OCI-LY3 (cell line): ENCODE measurements at regions not wholly inside any gene's neighbourhood (a gene's known extent, or its start where the extent isn't known, plus 50 kb on each side); places are given as distances from the start of the nearest gene placed in this dataset.

Experiments
- H2AFZ ChIP-seq: fragments of 200-600, 300-600 bp; shearing (Covaris generic); 2 replicates; pipeline ENCODE4 v1.6.0; 2014; ENCODE audit warnings: antibody characterized with exemption, low read depth, low read length
- H3K27ac ChIP-seq: fragments of 200-600, 300-600 bp; sonication (generic); 2 replicates; pipeline ENCODE4 v1.5.1; 2014; ENCODE audit warnings: mild to moderate bottlenecking, low read length, moderate library complexity, mixed read lengths
- H3K27me3 ChIP-seq: fragments of 200-600, 300-600 bp; sonication (generic); 2 replicates; pipeline ENCODE4 v1.6.1; 2014; ENCODE audit warnings: low read depth, low read length, mixed read lengths
- H3K36me3 ChIP-seq: fragments of 200-600, 300-600 bp; sonication (generic); replicated peaks from 2 replicates; pipeline ENCODE3; 2014; ENCODE audit warnings: low read depth, low read length, mixed read lengths
- H3K4me1 ChIP-seq: fragments of 300-600, 200-600 bp; sonication (generic); 2 replicates; pipeline ENCODE4 v1.6.1; 2014; ENCODE audit warnings: low read length, mixed read lengths
- H3K4me2 ChIP-seq: fragments of 200-600, 300-600 bp; sonication (generic); 2 replicates; pipeline ENCODE4 v1.6.1; 2014; ENCODE audit warnings: low read length, mixed read lengths
- H3K4me3 ChIP-seq: fragments of 300-600, 200-600 bp; sonication (generic); 2 replicates; pipeline ENCODE4 v1.5.1; 2014; ENCODE audit warnings: antibody characterized with exemption, mild to moderate bottlenecking, low read length, moderate library complexity
- H3K79me2 ChIP-seq: fragments of 300-600, 200-600 bp; shearing (Covaris generic); 2 replicates; pipeline ENCODE4 v1.6.1; 2014; ENCODE audit warnings: mild to moderate bottlenecking, low read length, mixed read lengths
- H3K9ac ChIP-seq: fragments of 300-600, 200-600 bp; shearing (Covaris generic); 2 replicates; pipeline ENCODE4 v1.6.0; 2014; ENCODE audit warnings: mild to moderate bottlenecking, low read length, moderate library complexity
- H3K9me3 ChIP-seq: fragments of 200-600, 300-600 bp; shearing (Covaris generic); 2 replicates; pipeline ENCODE4 v1.6.1; 2014; ENCODE audit warnings: low read length, mixed read lengths; ENCODE audit not compliant: insufficient read depth
- H4K20me1 ChIP-seq: fragments of 200-600, 300-600 bp; sonication (generic); 2 replicates; pipeline ENCODE4 v1.6.1; 2016; ENCODE audit warnings: low read length, mixed read lengths; ENCODE audit not compliant: insufficient read depth
- EZH2phosphoT487 ChIP-seq: fragments of 200-600 bp; shearing (Covaris generic); IDR thresholded peaks from 2 replicates; pipeline ENCODE4 v1.6.1; 2018; ENCODE audit warnings: antibody characterized with exemption, mixed run types, low read depth
- TF ChIP-seq, protein P1 (sequence below): fragments of 200-600, 300-600 bp; sonication (generic); IDR thresholded peaks from 2 replicates; pipeline ENCODE4 v1.5.1; 2014; ENCODE audit warnings: antibody characterized with exemption, low read length, low read depth

DNA sequence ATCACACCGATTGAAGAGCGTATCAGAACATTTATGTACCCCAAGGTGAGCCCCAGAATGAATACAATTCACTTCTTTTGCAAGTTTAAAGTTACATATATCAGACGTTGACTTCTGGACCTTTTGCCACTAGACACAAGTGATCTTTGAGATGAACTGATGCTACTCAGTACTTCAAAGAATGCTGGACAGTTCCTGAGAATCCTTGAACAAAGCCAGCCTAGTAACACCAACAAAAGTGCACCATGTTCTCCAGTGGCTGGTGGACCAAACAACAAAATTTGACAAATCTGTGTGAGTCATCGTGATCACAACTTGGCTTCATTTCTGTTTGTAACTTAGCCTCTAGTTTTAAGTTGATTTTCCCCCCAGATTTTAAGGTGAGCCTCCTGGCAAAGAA is 355.7 kb downstream of the SOX2 start:
- H3K9ac ChIP-seq, result no peak overlapping the region

DNA sequence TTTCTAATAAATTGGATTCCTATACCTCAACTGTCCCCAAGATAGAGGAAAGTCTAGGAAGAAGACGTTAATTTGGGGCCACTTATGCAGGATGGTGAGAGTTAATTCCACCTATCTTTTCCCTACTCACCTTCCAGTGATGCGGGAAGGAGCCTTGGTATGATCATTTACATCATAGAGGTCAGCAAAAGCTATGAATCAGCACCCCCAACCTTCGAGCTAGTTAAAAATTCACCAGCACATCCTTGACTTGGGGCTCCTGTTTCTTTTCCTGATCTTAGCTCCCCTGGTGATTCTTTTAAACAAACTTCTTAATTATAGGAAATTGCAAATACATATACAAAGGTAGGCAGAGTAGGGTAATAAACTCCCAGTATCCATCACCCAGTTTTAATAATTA is 366.6 kb downstream of the SOX2 start:
- Histone ChIP-seq H3K79me2 (no peaks in the 10 kb centered on the region), H3K27ac (no peak overlapping the region), H3K9ac (no peak overlapping the region), H2AFZ (no peak overlapping the region), H3K36me3 (no peaks in the 10 kb centered on the region), H3K4me3 (no peak overlapping the region), H3K4me1 (no peaks in the 10 kb centered on the region), H3K9me3 (no peaks in the 10 kb centered on the region), H4K20me1 (no peaks in the 10 kb centered on the region), H3K27me3 (no peaks in the 10 kb centered on the region), H3K4me2 (no peak overlapping the region)
- TF ChIP-seq, protein P1, sequence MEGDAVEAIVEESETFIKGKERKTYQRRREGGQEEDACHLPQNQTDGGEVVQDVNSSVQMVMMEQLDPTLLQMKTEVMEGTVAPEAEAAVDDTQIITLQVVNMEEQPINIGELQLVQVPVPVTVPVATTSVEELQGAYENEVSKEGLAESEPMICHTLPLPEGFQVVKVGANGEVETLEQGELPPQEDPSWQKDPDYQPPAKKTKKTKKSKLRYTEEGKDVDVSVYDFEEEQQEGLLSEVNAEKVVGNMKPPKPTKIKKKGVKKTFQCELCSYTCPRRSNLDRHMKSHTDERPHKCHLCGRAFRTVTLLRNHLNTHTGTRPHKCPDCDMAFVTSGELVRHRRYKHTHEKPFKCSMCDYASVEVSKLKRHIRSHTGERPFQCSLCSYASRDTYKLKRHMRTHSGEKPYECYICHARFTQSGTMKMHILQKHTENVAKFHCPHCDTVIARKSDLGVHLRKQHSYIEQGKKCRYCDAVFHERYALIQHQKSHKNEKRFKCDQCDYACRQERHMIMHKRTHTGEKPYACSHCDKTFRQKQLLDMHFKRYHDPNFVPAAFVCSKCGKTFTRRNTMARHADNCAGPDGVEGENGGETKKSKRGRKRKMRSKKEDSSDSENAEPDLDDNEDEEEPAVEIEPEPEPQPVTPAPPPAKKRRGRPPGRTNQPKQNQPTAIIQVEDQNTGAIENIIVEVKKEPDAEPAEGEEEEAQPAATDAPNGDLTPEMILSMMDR, result no peak
- no peak for TF ChIP-seq EZH2phosphoT487

More for the DNA sequence above, 355.7 kb downstream of the SOX2 start:
- Histone ChIP-seq H3K4me3 (no peak overlapping the region), H3K9me3 (no peaks in the 10 kb centered on the region), H3K4me2 (no peak overlapping the region), H4K20me1 (no peaks in the 10 kb centered on the region), H3K36me3 (no peaks in the 10 kb centered on the region), H3K27ac (no peak overlapping the region), H2AFZ (no peak overlapping the region), H3K27me3 (no peaks in the 10 kb centered on the region), H3K4me1 (no peaks in the 10 kb centered on the region), H3K79me2 (no peaks in the 10 kb centered on the region)
- no peak for TF ChIP-seq EZH2phosphoT487
- TF ChIP-seq, protein P1, result no peak

DNA sequence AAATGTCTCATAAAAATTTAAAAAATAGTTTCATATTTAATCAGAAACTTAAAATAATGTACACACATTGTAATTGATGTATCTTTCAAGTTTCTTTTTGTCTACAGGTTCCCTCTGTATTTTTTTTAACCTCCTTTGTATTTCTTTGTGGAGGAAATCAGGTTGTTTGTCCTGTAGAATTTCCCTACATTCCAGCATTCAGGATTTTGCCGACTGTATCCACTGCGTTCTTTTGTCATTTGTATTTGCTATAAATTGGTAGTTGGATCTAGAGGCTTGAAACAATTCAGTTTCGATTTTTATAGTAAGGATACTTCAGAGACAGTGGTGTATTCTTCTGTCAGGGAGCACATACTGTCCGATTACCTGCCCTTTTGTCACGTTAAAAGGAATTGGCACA is 367.2 kb downstream of the SOX2 start:
- Histone ChIP-seq H4K20me1 (no peaks in the 10 kb centered on the region), H2AFZ (no peak overlapping the region), H3K4me3 (no peak overlapping the region), H3K36me3 (no peaks in the 10 kb centered on the region), H3K27ac (no peak overlapping the region), H3K9me3 (no peaks in the 10 kb centered on the region), H3K27me3 (no peaks in the 10 kb centered on the region), H3K79me2 (no peaks in the 10 kb centered on the region), H3K4me1 (no peaks in the 10 kb centered on the region), H3K4me2 (no peak overlapping the region), H3K9ac (no peak overlapping the region)
- TF ChIP-seq, protein P1, result no peak
- no peak for TF ChIP-seq EZH2phosphoT487

DNA sequence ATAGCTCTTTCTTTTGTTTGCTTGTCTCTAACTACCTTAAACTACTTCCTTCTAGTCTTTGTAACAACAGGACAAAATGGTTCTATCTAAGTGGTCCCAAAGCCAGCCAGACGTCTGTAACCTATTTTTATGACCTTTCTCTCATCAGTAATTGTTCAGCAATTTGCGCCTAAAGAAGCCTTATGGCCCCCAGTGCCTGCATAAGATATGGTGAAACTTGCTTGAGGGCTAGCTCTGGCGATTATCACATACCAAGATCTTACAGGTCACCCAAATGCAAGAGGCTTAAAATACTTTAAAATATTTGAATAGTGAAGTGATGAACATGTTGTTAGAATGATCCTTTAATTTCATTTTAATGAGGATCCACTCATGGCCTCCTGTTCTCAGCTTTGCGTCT is 369.4 kb downstream of the SOX2 start:
- Histone ChIP-seq H3K79me2 (no peaks in the 10 kb centered on the region), H3K4me3 (no peak overlapping the region), H3K36me3 (no peaks in the 10 kb centered on the region), H3K9me3 (no peaks in the 10 kb centered on the region), H2AFZ (0 out of 2 replicates have a peak overlapping the region, but pooled peaks have one; percentile 25), H3K27me3 (no peaks in the 10 kb centered on the region), H3K4me1 (no peaks in the 10 kb centered on the region), H3K27ac (no peak overlapping the region), H3K4me2 (no peak overlapping the region), H4K20me1 (no peaks in the 10 kb centered on the region), H3K9ac (no peak overlapping the region)
- TF ChIP-seq, protein P1, result no peak
- no peak for TF ChIP-seq EZH2phosphoT487
